GM20000 (cell line): ENCODE measurements at regions not wholly inside any gene's neighbourhood (a gene's known extent, or its start where the extent isn't known, plus 50 kb on each side); places are given as distances from the start of the nearest gene placed in this dataset.
"Not testable (repeated sequence)": the region's sequence is repeated elsewhere in the genome, so short reads cannot be mapped to it uniquely, and the experiment has no call there.

Source experiments
- DNase-seq: peaks from one replicate; pipeline ENCODE4 v3.0.0; 2012; ENCODE audit warnings: low spot score
- TF ChIP-seq, protein P1 (sequence below): IDR thresholded peaks from 2 replicates; pipeline ENCODE4 v1.5.1; 2012; ENCODE audit warnings: mild to moderate bottlenecking, control low read depth; ENCODE audit errors: extremely low read depth, missing control alignments

GRCh38 chr7:86995052-86995725 is 64.3 kb downstream of the ELAPOR2 start:
- DNase-seq, result no peak
- TF ChIP-seq, protein P1, sequence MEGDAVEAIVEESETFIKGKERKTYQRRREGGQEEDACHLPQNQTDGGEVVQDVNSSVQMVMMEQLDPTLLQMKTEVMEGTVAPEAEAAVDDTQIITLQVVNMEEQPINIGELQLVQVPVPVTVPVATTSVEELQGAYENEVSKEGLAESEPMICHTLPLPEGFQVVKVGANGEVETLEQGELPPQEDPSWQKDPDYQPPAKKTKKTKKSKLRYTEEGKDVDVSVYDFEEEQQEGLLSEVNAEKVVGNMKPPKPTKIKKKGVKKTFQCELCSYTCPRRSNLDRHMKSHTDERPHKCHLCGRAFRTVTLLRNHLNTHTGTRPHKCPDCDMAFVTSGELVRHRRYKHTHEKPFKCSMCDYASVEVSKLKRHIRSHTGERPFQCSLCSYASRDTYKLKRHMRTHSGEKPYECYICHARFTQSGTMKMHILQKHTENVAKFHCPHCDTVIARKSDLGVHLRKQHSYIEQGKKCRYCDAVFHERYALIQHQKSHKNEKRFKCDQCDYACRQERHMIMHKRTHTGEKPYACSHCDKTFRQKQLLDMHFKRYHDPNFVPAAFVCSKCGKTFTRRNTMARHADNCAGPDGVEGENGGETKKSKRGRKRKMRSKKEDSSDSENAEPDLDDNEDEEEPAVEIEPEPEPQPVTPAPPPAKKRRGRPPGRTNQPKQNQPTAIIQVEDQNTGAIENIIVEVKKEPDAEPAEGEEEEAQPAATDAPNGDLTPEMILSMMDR, result no peak

DNA sequence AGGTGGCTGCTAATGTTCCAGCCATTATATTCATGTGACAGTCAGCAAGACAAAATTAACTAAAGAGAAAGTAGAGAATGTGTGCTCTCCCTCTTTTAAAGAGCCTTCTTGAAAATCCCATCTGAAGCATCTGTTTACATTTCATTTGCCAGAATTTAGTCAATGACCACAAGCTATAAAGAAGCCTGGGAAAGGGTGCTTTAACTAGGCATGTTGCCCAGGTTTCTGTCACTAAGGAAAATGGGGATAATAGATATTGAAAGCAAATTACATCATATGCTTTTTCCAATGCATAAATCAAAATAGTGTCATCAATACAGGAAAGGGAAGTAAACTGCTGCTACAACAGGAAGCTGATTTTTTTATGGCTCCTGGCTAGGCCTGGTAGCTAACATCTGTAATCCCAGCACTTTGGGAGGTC is 67.7 kb downstream of the ELAPOR2 start:
- DNase-seq, result no peak
- TF ChIP-seq, protein P1, result no peak

DNA sequence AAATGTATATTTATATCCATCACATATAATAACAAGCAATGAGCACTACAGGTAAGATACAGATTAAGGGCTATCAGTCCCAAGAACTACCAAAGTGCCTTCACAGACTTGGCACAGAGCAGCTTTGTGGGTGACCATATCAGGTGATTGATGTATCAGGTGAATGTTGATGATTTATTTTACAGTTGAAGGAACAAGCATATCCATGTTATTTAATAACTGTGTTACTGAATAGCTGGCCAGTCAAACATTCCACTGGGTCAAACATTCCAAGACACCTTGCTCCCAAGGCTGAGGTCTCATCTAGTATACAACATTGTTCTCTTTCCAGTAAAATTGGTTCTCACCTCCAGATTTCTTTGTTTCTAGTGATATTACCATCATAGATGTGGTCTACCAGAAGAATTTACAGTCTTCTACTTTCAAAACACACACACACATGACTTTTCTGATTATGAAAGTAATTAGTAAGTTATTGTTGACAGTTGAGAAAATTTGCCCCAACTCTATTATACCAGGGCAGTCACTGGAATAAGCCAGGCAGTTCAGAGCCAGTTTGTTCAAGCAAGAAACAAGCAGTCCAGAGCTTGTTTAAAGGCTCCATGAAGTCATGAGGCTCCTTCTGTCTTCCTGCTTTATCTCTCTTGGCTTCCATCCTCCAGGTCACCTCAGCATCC is 68.2 kb downstream of the ELAPOR2 start:
- DNase-seq, result no peak
- TF ChIP-seq, protein P1, result no peak

GRCh38 chr7:86989407-86989806 is 70.0 kb downstream of the ELAPOR2 start:
- DNase-seq, result no peak
- TF ChIP-seq, protein P1, result no peak

DNA sequence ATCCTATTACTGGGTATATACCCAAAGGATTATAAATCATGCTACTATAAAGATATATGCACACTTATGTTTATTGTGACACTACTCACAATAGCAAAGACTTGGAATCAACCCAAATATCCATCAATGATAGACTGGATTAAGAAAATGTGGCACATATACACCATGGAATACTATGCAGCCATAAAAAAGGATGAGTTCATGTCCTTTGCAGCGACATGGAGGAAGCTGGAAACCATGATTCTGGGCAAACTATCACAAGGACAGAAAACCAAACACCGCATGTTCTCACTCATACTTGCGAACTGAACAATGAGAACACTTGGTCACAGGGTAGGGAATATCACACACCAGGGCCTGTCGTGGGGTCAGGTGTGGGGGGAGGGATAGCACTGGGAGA is 71.6 kb downstream of the ELAPOR2 start:
- DNase-seq, result not testable (repeated sequence)

DNA sequence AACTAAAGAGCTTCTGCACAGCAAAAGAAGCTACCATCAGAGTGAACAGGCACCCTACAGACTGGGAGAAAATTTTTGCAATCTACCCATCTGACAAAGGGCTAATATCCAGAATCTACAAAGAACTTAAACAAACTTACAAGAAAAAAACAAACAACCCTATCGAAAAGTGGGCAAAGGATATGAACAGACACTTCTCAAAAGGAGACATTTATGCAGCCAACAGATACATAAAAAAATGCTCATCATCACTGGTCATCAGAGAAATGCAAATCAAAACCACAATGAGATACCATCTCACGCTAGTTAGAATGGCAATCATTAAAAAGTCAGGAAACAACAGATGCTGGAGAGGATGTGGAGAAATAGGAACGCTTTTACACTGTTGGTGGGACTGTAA is 72.1 kb downstream of the ELAPOR2 start:
- DNase-seq, result not testable (repeated sequence)

DNA sequence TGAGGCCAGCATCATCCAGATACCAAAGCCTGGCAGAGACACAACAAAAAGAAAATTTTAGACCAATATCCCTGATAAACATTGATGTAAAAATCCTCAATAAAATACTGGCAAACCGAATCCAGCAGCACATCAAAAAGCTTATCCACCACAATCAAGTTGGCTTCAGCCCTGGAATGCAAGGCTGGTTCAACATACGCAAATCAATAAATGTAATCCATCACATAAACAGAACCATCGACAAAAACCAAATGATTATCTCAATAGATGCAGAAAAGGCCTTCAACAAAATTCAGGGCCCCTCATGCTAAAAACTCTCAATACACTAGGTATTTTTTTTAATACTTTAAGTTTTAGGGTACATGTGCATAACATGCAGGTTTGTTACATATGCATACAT is 74.1 kb downstream of the ELAPOR2 start:
- not testable (repeated sequence) for DNase-seq

DNA sequence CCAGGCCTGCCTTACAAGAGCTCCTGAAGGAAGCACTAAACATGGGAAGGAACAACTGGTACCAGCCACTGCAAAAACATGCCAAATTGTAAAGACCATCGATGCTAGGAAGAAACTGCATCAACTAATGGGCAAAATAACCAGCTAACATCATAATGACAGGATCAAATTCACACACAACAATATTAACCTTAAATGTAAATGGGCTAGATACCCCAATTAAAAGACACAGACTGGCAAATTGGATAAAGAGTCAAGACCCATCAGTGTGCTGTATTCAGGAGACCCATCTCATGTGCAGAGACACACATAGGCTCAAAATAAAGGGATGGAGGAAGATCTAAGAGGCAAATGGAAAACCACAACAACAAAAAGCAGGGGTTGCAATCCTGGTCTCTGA is 75.8 kb downstream of the ELAPOR2 start:
- DNase-seq, result not testable (repeated sequence)

- DNase-seq, result not testable (repeated sequence)
These were observed 77.5 kb downstream of the ELAPOR2 start for GRCh38 chr7:86981937-86982336.

GRCh38 chr7:86981127-86981526 is 78.3 kb downstream of the ELAPOR2 start:
- TF ChIP-seq, protein P1, result no peak
- DNase-seq, result no peak
